IPS DF 6.9 (cell line): ENCODE measurements at regions not wholly inside any gene's neighbourhood (a gene's known extent, or its start where the extent isn't known, plus 50 kb on each side); places are given as distances from the start of the nearest gene placed in this dataset.
"Not testable (repeated sequence)": the region's sequence is repeated elsewhere in the genome, so short reads cannot be mapped to it uniquely, and the experiment has no call there.

Source experiments
- DNase-seq: peaks from one replicate; pipeline ENCODE4 v3.0.0-alpha.2; 2013; ENCODE audit warnings: low read depth, low spot score
- H3K27ac ChIP-seq: one replicate; pipeline ENCODE4 v1.5.1; 2013; ENCODE audit warnings: low read length, control low read depth
- H3K27me3 ChIP-seq: 2 replicates; pipeline ENCODE4 v1.6.1; 2013; ENCODE audit warnings: mild to moderate bottlenecking, low read length; ENCODE audit not compliant: control insufficient read depth, insufficient read depth
- H3K36me3 ChIP-seq: 2 replicates; pipeline ENCODE4 v1.6.1; 2013; ENCODE audit warnings: low read length; ENCODE audit not compliant: control insufficient read depth, insufficient read depth
- H3K4me1 ChIP-seq: 2 replicates; pipeline ENCODE4 v1.6.1; 2013; ENCODE audit warnings: low read length; ENCODE audit not compliant: control insufficient read depth, insufficient read depth
- H3K4me3 ChIP-seq: 2 replicates; pipeline ENCODE4 v1.5.1; 2013; ENCODE audit warnings: mild to moderate bottlenecking, low read length
- H3K9me3 ChIP-seq: 2 replicates; pipeline ENCODE4 v1.6.1; 2013; ENCODE audit warnings: low read length, inconsistent platforms; ENCODE audit not compliant: control insufficient read depth, insufficient read depth
- WGBS: extraction: QIAGEN DNeasy Blood & Tissue Kit; methylation state at CpG from one replicate; pipeline ENCODE4 v1.1.7; 2013; ENCODE audit warnings: mixed read lengths, missing lambda C conversion rate; ENCODE audit not compliant: insufficient read length, insufficient coverage; 5-methylcytosine and 5-hydroxymethylcytosine counted together

DNA sequence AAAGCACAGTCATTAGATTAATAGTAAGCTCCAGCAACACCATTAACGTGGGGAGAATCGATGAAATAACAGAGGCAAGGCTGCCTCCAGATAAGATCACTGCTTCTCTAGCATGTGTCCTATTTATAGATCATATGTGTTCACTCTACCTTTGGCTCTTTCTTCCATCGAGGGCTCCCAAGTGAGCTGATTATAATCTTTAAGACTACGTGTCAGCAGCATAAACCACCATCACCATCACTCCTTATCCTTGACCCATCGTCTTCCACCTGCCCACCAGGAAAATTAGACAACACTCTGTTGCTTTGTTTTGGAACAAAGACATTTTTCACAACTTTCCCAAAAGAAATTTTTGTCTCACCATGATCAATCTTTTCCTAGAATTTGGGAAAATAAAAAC lies 71.2 kb upstream of the CARD11 start:
- no peaks in the 10 kb centered on the region for H3K36me3 ChIP-seq

DNA sequence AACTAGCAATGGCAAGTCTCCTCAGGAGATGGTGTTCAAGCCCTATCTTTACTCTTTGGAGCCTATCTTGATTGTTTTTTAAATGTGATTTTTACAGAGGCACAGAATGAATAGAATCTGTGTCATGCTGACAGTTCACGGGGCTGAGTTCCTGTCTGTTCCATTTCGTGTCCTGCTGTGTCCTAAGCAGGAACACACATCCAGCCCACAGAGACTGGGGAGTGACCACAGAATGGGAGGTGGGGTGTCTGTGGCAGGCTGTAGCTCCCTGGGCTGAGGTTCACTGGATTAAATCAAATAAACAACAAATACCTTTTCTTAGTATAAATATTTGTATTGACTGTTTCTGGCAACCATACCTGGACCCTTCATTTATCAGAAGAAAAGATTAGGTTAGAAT lies 73.4 kb upstream of the CARD11 start:
- H3K4me3 ChIP-seq, result no peak overlapping the region
- DNase-seq, result no peak
- no peaks in the 10 kb centered on the region for H3K36me3 ChIP-seq
- H3K9me3 ChIP-seq, result no peaks in the 10 kb centered on the region
- no peaks in the 10 kb centered on the region for H3K27me3 ChIP-seq
- WGBS, result no CpG with 5 or more reads among the region's 2 CpGs
- H3K27ac ChIP-seq, result no peak overlapping the region
- H3K4me1 ChIP-seq, result no peaks in the 10 kb centered on the region; the same call in 1 of the 2 replicates

More for the DNA sequence above, 71.2 kb upstream of the CARD11 start:
- Histone ChIP-seq H3K9me3 (no peaks in the 10 kb centered on the region), H3K4me1 (no peaks in the 10 kb centered on the region; the same call in 1 of the 2 replicates), H3K4me3 (no peak overlapping the region), H3K27ac (no peak overlapping the region), H3K27me3 (no peaks in the 10 kb centered on the region)
- WGBS, result no CpG with 5 or more reads among the region's 5 CpGs
- no peak for DNase-seq

- H3K36me3 ChIP-seq, result no peaks in the 10 kb centered on the region
- no CpG with 5 or more reads among the region's 8 CpGs for WGBS
- H3K27me3 ChIP-seq, result no peaks in the 10 kb centered on the region
- H3K9me3 ChIP-seq, result no peaks in the 10 kb centered on the region
- no peaks in the 10 kb centered on the region for H3K4me1 ChIP-seq
- no peak for DNase-seq
- no peak overlapping the region for H3K27ac ChIP-seq
- no peak overlapping the region for H3K4me3 ChIP-seq
These were observed 74.0 kb upstream of the CARD11 start for GRCh38 chr7:3117488-3118231.

DNA sequence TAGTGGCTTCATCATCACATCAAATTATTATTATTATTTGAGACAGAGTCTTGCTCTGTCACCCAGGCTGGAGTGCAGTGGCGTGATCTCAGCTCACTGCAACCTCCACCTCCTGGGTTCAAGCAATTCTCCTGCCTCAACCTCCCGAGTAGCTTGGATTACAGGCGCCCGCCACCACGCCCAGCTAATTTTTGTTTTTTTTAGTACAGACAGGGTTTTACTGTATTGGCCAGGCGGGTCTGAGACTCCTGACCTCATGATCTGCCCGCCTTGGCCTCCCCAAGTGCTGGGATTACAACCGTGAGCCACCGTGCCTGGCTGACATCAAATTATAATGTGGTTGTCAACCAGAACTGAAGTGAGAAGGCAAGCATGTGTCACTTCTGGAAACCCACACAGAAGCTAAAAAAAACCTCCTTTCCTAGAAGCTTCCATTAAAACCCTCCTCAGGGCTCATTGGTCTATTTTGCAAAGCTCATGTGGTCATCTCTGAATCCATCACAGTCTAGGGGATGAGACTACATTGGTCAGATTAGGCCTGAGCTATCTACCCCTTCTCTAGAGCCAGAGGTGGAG lies 75.8 kb upstream of the CARD11 start:
- H3K36me3 ChIP-seq, H3K4me3 ChIP-seq, DNase-seq, H3K27ac ChIP-seq, H3K27me3 ChIP-seq, H3K9me3 ChIP-seq, H3K4me1 ChIP-seq: not testable (repeated sequence)
- WGBS, result no CpG with 5 or more reads among the region's 9 CpGs

DNA sequence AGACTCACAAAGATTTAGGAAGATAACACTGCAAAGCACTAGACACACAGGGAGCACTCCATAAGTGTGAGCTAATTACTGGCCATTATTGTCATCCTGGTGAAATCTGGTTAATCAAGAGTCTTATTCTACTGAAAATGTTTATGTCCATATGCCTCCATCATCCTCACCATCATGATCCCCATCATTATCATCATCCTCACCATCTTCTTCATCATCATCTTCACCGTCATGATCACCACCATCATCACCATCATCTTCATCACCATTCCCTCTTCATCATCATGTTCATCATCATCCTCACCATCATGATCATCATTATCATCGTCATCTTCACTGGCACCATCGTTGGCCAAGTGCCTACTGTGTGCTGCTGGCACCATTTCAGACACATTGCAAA lies 76.3 kb upstream of the CARD11 start:
- Histone ChIP-seq H3K36me3 (no peaks in the 10 kb centered on the region), H3K27me3 (no peaks in the 10 kb centered on the region), H3K27ac (no peak overlapping the region), H3K9me3 (no peaks in the 10 kb centered on the region), H3K4me1 (no peaks in the 10 kb centered on the region), H3K4me3 (no peak overlapping the region)
- no peak for DNase-seq
- 100% methylated on average over 1 of the region's 3 CpGs for WGBS

DNA sequence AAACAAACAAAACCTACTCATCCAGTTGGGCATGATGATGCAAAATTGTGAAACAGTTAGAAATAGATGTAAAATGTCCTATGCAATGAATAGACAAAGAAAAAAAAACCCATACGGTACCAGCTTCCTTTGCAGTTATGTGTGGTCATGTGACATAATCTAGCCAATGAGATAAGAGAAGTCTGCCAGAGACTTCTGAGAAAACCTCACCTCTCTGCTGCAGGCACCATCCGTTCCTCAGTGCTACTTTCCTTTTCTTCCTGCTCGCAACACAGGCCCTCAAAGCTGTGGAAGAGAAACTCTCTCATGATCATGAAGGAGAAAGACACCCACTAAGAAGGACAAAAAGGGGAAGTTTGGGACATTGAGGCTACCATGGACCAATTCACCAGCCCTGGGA lies 76.8 kb upstream of the CARD11 start:
- H3K27ac ChIP-seq, result no peak overlapping the region
- H3K4me3 ChIP-seq, result no peak overlapping the region
- no peaks in the 10 kb centered on the region for H3K9me3 ChIP-seq
- H3K27me3 ChIP-seq, result no peaks in the 10 kb centered on the region
- H3K36me3 ChIP-seq, result no peaks in the 10 kb centered on the region
- no peaks in the 10 kb centered on the region for H3K4me1 ChIP-seq
- DNase-seq, result no peak
- no CpG with 5 or more reads among the region's 3 CpGs for WGBS

DNA sequence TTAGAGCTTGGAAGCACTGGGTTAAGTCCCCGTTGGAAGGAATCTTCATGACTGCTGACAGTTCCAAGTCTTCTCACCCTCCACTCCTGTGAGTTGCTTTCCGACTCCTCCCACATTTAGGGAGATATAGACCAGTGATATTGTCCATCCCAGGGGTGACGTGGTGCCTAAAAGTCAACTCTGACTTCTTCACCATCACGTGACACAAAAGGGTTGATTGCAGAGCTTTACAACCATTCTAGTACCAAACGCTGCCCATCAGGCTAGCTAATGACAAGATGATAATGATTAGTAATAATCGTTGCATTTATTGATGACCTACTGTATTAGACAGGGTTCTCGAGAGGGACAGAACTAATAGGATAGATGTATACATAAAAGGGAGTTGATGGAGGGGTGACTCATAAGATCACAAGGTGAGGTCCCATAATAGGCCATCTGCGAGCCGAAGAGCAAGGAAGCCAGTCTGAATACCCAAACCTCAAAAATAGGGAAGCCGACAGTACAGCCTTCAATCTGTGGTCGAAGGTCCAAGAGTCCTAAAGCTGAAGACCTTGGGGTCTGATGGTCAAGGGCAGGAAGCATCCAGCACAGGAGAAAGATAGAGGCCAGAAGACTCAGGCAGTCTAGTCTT lies 85.3 kb upstream of the CARD11 start:
- WGBS, result no CpG with 5 or more reads among the region's 11 CpGs
- Histone ChIP-seq H3K27me3 (no peaks in the 10 kb centered on the region), H3K4me1 (no peaks in the 10 kb centered on the region), H3K9me3 (no peaks in the 10 kb centered on the region), H3K27ac (no peak overlapping the region), H3K36me3 (no peaks in the 10 kb centered on the region), H3K4me3 (no peak overlapping the region; the same call in 1 of the 2 replicates)
- DNase-seq, result no peak

GRCh38 chr7:3133811-3134385 lies 90.2 kb upstream of the CARD11 start:
- Histone ChIP-seq H3K27me3 (no peaks in the 10 kb centered on the region), H3K4me3 (no peak overlapping the region), H3K4me1 (no peaks in the 10 kb centered on the region), H3K9me3 (no peaks in the 10 kb centered on the region), H3K36me3 (no peaks in the 10 kb centered on the region), H3K27ac (no peak overlapping the region)
- no peak for DNase-seq
- WGBS, result no CpG with 5 or more reads among the region's 8 CpGs

DNA sequence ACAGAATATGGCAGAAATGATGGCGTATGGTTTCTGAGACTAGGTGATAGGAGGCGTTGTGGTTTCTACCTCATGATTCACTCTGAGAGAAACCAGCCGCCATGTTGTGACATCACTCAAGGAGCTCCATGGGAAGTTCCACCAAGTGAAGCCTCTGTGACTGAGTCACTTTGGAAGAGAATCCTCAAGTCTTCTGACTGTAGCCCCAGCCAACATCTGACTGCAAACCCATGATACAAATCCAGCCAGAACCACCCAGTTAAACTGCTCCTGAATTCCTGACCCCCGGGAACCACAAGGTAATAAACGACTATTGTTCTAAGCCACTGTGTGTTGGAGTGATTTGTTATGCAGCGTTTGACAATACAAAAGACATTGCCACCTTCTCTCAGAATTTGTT lies 91.1 kb upstream of the CARD11 start:
- no peaks in the 10 kb centered on the region for H3K9me3 ChIP-seq
- no CpG with 5 or more reads among the region's 6 CpGs for WGBS
- DNase-seq, result no peak

GRCh38 chr7:3135626-3136025 lies 92.0 kb upstream of the CARD11 start:
- no peak for DNase-seq
- Histone ChIP-seq H3K9me3 (no peaks in the 10 kb centered on the region), H3K4me1 (no peaks in the 10 kb centered on the region), H3K27me3 (no peaks in the 10 kb centered on the region), H3K27ac (no peak overlapping the region), H3K4me3 (no peak overlapping the region), H3K36me3 (no peaks in the 10 kb centered on the region)
- WGBS, result no CpG with 5 or more reads among the region's 6 CpGs

More for the DNA sequence above, 91.1 kb upstream of the CARD11 start:
- no peak overlapping the region for H3K4me3 ChIP-seq
- no peaks in the 10 kb centered on the region for H3K36me3 ChIP-seq
- H3K4me1 ChIP-seq, result no peaks in the 10 kb centered on the region
- H3K27me3 ChIP-seq, result no peaks in the 10 kb centered on the region
- no peak overlapping the region for H3K27ac ChIP-seq
